ENCODE measurements at regions not wholly inside any gene's neighbourhood (a gene's known extent, or its start where the extent isn't known, plus 50 kb on each side); places are given as distances from the start of the nearest gene placed in this dataset.

GRCh38 chr13:84130495-84131114, 248.3 kb upstream of the SLITRK1 start:
- TF ChIP-seq CTCF (IDR thresholded peaks at IDR 0.05 in 4 of 5, conservative IDR thresholded peaks at IDR 0.05 in 1 of 5) (no peak), POLR2A (IDR thresholded peaks at IDR 0.05) (no peak)
